ENCODE measurements at regions not wholly inside any gene's neighbourhood (a gene's known extent, or its start where the extent isn't known, plus 50 kb on each side); places are given as distances from the start of the nearest gene placed in this dataset.

- in situ Hi-C loops (cut with HindIII; ENCODE audit: low sequenced_read_pairs): no loop called here
Observed at GRCh38 chr11:23679041-23679440, 817.8 kb upstream of the LUZP2 start.

GRCh38 chr11:23679981-23680380, 816.9 kb upstream of the LUZP2 start:
- DNase-seq (ENCODE audit: low read depth): no peak

More at GRCh38 chr11:23679041-23679440, 817.8 kb upstream of the LUZP2 start:
- TF ChIP-seq CTCF (IDR thresholded peaks at IDR 0.05; ENCODE audit: low read depth, low read length, missing control alignments): no peak
- H3K4me3 ChIP-seq (ENCODE audit: low read depth, low read length): no peak overlapping the region
- no peak for DNase-seq (ENCODE audit: low read depth)

GRCh38 chr11:23680488-23681230, 816.2 kb upstream of the LUZP2 start:
- TF ChIP-seq CTCF (IDR thresholded peaks at IDR 0.05; ENCODE audit: low read depth, low read length, missing control alignments): no peak
- in situ Hi-C loops (cut with HindIII; ENCODE audit: low sequenced_read_pairs): no loop called here
- no peak for DNase-seq (ENCODE audit: low read depth)
- H3K4me3 ChIP-seq (ENCODE audit: low read depth, low read length): no peak overlapping the region

More at GRCh38 chr11:23679981-23680380, 816.9 kb upstream of the LUZP2 start:
- H3K4me3 ChIP-seq (ENCODE audit: low read depth, low read length): no peak overlapping the region
- in situ Hi-C loops (cut with HindIII; ENCODE audit: low sequenced_read_pairs): no loop called here
- no peak for TF ChIP-seq CTCF (IDR thresholded peaks at IDR 0.05; ENCODE audit: low read depth, low read length, missing control alignments)

GRCh38 chr11:23684701-23685100, 812.2 kb upstream of the LUZP2 start:
- H3K4me3 ChIP-seq (ENCODE audit: low read depth, low read length): no peak overlapping the region
- no peak for DNase-seq (ENCODE audit: low read depth)
- in situ Hi-C loops (cut with HindIII; ENCODE audit: low sequenced_read_pairs): no loop called here
- TF ChIP-seq CTCF (IDR thresholded peaks at IDR 0.05; ENCODE audit: low read depth, low read length, missing control alignments): no peak

GRCh38 chr11:23687991-23688390, 808.9 kb upstream of the LUZP2 start:
- no peak for DNase-seq (ENCODE audit: low read depth)
- no peak for TF ChIP-seq CTCF (IDR thresholded peaks at IDR 0.05; ENCODE audit: low read depth, low read length, missing control alignments)
- in situ Hi-C loops (cut with HindIII; ENCODE audit: low sequenced_read_pairs): no loop called here
- H3K4me3 ChIP-seq (ENCODE audit: low read depth, low read length): no peak overlapping the region

- in situ Hi-C loops (cut with HindIII; ENCODE audit: low sequenced_read_pairs): no loop called here
- no peak overlapping the region for H3K4me3 ChIP-seq (ENCODE audit: low read depth, low read length)
- no peak for TF ChIP-seq CTCF (IDR thresholded peaks at IDR 0.05; ENCODE audit: low read depth, low read length, missing control alignments)
- no peak for DNase-seq (ENCODE audit: low read depth)
Observed at GRCh38 chr11:23688411-23688810, 808.4 kb upstream of the LUZP2 start.
